GM12891 (cell line): ENCODE measurements at regions not wholly inside any gene's neighbourhood (a gene's known extent, or its start where the extent isn't known, plus 50 kb on each side); places are given as distances from the start of the nearest gene placed in this dataset.

Source experiments
- POLR2A ChIP-seq: IDR thresholded peaks from 2 replicates; pipeline ENCODE4 v1.6.1; 2011; ENCODE audit warnings: low read depth, low read length, control low read depth
- POLR2AphosphoS5 ChIP-seq: IDR thresholded peaks from 2 replicates; pipeline ENCODE4 v1.6.1; 2011; ENCODE audit warnings: low read depth, low read length, control low read depth
- POU2F2 ChIP-seq: IDR thresholded peaks from 2 replicates; pipeline ENCODE4 v1.6.1; 2011; ENCODE audit warnings: low read depth, mild to moderate bottlenecking, control low read depth, low read length, moderate library complexity
- TAF1 ChIP-seq: IDR thresholded peaks from 2 replicates; pipeline ENCODE4 v1.6.1; 2011; ENCODE audit warnings: low read depth, low read length, control low read depth

DNA sequence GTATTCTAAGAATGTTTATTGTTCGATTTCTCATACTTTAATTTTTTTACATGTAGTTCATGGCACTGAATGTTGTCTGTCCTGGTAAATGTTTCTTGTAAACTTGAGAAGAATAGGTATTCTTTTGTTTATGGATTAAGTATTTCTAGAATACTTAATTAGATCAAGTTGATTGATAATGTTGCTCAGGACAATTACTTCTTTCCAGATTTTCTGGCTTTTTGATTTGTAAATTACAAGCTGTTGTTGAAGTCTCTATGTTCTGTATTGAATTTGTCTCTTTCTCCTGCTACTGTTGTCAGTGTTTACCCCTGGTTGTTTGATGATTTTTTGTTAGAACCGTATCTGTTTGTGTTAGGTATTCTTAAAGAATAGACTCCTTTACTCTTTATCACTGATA is 1720.9 kb upstream of the AGA start:
- TF ChIP-seq POLR2AphosphoS5: no peak
- TF ChIP-seq POLR2A: no peak
- TF ChIP-seq TAF1: no peak
- no peak for TF ChIP-seq POU2F2
